B cell (primary cell): ENCODE measurements at regions not wholly inside any gene's neighbourhood (a gene's known extent, or its start where the extent isn't known, plus 50 kb on each side); places are given as distances from the start of the nearest gene placed in this dataset.

Source experiments
- CTCF ChIP-seq: fragments of 200-600 bp; IDR thresholded peaks from one replicate; pipeline ENCODE4 v1.8.0; 2022; ENCODE audit warnings: antibody characterized with exemption, mild to moderate bottlenecking
- EZH2 ChIP-seq: IDR thresholded peaks from 2 replicates; pipeline ENCODE4 v1.6.1; 2012; ENCODE audit warnings: borderline replicate concordance, low read depth, mild to moderate bottlenecking, moderate library complexity, low read length; ENCODE audit not compliant: insufficient read depth, poor library complexity, severe bottlenecking

GRCh38 chr7:109386959-109387358, 817.3 kb downstream of the DNAJB9 start:
- TF ChIP-seq CTCF (no peak), EZH2 (no peak)
